WTC11 (cell line): ENCODE measurements at regions not wholly inside any gene's neighbourhood (a gene's known extent, or its start where the extent isn't known, plus 50 kb on each side); places are given as distances from the start of the nearest gene placed in this dataset.

Source experiments
- ATAC-seq: fragments of 200-7000 bp; cut with Tn5 transposase; 2 replicates; pipeline ENCODE4 v1.10.0; 2021; ENCODE audit warnings: mild to moderate bottlenecking, moderate library complexity
- CTCF ChIA-PET: fragments of 300-600 bp; sonication (Branson Sonifier 250); formaldehyde crosslinking; loops from one replicate; lab custom pipeline; 2021; ENCODE audit warnings: antibody characterized with exemption; lab: Charles Lee
- POLR2A ChIA-PET: fragments of 350-600 bp; sonication (Branson Sonifier 250); formaldehyde crosslinking; loops from one replicate; lab custom pipeline; 2021; ENCODE audit warnings: antibody characterized with exemption; lab: Charles Lee
- DNase-seq: peaks from one replicate; pipeline ENCODE4 v3.0.0; 2021; ENCODE audit warnings: low spot score
- H3K27ac Mint-ChIP-seq: 2 replicates; pipeline ENCODE4 v1.8.0; 2021; ENCODE audit warnings: mixed read lengths
- H3K27me3 Mint-ChIP-seq: 2 replicates; pipeline ENCODE4 v1.8.0; 2021; ENCODE audit warnings: low read depth, mild to moderate bottlenecking, moderate library complexity, mixed read lengths
- H3K36me3 Mint-ChIP-seq: 2 replicates; pipeline ENCODE4 v1.8.0; 2021; ENCODE audit warnings: mixed read lengths
- H3K4me1 Mint-ChIP-seq: 2 replicates; pipeline ENCODE4 v1.8.0; 2022; ENCODE audit warnings: mixed read lengths
- H3K4me3 Mint-ChIP-seq: 2 replicates; pipeline ENCODE4 v1.8.0; 2021; ENCODE audit warnings: mild to moderate bottlenecking, moderate library complexity, mixed read lengths
- H3K9me3 Mint-ChIP-seq: 2 replicates; pipeline ENCODE4 v1.8.0; 2021; ENCODE audit warnings: mixed read lengths
- CDX4 ChIP-seq: fragments of 250-450 bp; sonication (Bioruptor Pico); IDR thresholded peaks from 2 replicates; pipeline ENCODE4 v1.9.0; 2021; ENCODE audit warnings: moderate library complexity, mild to moderate bottlenecking, inconsistent platforms, borderline replicate concordance
- ERG ChIP-seq: fragments of 250-450 bp; sonication (Bioruptor Pico); IDR thresholded peaks from 2 replicates; pipeline ENCODE4 v1.8.0; 2021; ENCODE audit warnings: mild to moderate bottlenecking
- ESRRA ChIP-seq: sonication (generic); formaldehyde crosslinking; IDR thresholded peaks from 2 replicates; pipeline ENCODE4 v1.8.1; 2022; ENCODE audit warnings: mild to moderate bottlenecking, missing genetic modification reagents, borderline replicate concordance
- GRHL2 ChIP-seq: fragments of 250-450 bp; sonication (Bioruptor Pico); IDR thresholded peaks from 2 replicates; pipeline ENCODE4 v1.8.0; 2022; ENCODE audit warnings: mild to moderate bottlenecking, moderate library complexity; ENCODE audit not compliant: insufficient replicate concordance, severe bottlenecking
- JUN ChIP-seq: sonication (generic); formaldehyde crosslinking; IDR thresholded peaks from 2 replicates; pipeline ENCODE4 v1.8.0; 2023; ENCODE audit warnings: mild to moderate bottlenecking, missing genetic modification reagents
- MLX ChIP-seq: sonication (generic); formaldehyde crosslinking; IDR thresholded peaks from 2 replicates; pipeline ENCODE4 v1.8.1; 2023; ENCODE audit warnings: mild to moderate bottlenecking, missing genetic modification reagents, moderate library complexity
- MXD4 ChIP-seq: fragments of 250-450 bp; sonication (Bioruptor Pico); IDR thresholded peaks from 2 replicates; pipeline ENCODE4 v1.8.0; 2021; ENCODE audit warnings: mild to moderate bottlenecking, moderate library complexity, borderline replicate concordance
- NR1H2 ChIP-seq: sonication (generic); formaldehyde crosslinking; IDR thresholded peaks from 2 replicates; pipeline ENCODE4 v1.9.0; 2021; ENCODE audit warnings: mild to moderate bottlenecking, moderate library complexity, missing genetic modification reagents
- PRDM15 ChIP-seq: sonication (generic); formaldehyde crosslinking; IDR thresholded peaks from 2 replicates; pipeline ENCODE4 v1.8.0; 2022; ENCODE audit warnings: missing genetic modification reagents
- RELA ChIP-seq: sonication (generic); formaldehyde crosslinking; IDR thresholded peaks from 2 replicates; pipeline ENCODE4 v1.8.1; 2022; ENCODE audit warnings: missing genetic modification reagents, mild to moderate bottlenecking, borderline replicate concordance
- SMAD3 ChIP-seq: sonication (generic); formaldehyde crosslinking; IDR thresholded peaks from 2 replicates; pipeline ENCODE4 v1.8.0; 2022; ENCODE audit warnings: missing genetic modification reagents, mild to moderate bottlenecking, borderline replicate concordance
- SP1 ChIP-seq: sonication (generic); formaldehyde crosslinking; conservative IDR thresholded peaks from 2 replicates; pipeline ENCODE4 v1.8.1; 2022; ENCODE audit warnings: missing genetic modification reagents
- USF1 ChIP-seq: sonication (generic); formaldehyde crosslinking; IDR thresholded peaks from 2 replicates; pipeline ENCODE4 v1.8.0; 2022; ENCODE audit warnings: mild to moderate bottlenecking, missing genetic modification reagents
- ZNF121 ChIP-seq: sonication (generic); formaldehyde crosslinking; IDR thresholded peaks from 2 replicates; pipeline ENCODE4 v1.8.0; 2023; ENCODE audit warnings: missing genetic modification reagents
- ZNF281 ChIP-seq: sonication (generic); formaldehyde crosslinking; IDR thresholded peaks from 2 replicates; pipeline ENCODE4 v1.8.0; 2023; ENCODE audit warnings: mild to moderate bottlenecking, missing genetic modification reagents
- ZNF423 ChIP-seq: fragments of 250-450 bp; sonication (Bioruptor Pico); IDR thresholded peaks from 2 replicates; pipeline ENCODE4 v2.1.2; 2022; ENCODE audit warnings: mild to moderate bottlenecking, moderate library complexity
- TF ChIP-seq, protein P1 (sequence below): sonication (generic); formaldehyde crosslinking; IDR thresholded peaks from 2 replicates; pipeline ENCODE4 v1.8.0; 2022; ENCODE audit warnings: mild to moderate bottlenecking, missing genetic modification reagents
- TF ChIP-seq, protein P2 (sequence below): sonication (generic); formaldehyde crosslinking; conservative IDR thresholded peaks from 2 replicates; pipeline ENCODE4 v1.8.1; 2023; ENCODE audit warnings: mild to moderate bottlenecking, low read depth, missing genetic modification reagents, moderate library complexity

DNA sequence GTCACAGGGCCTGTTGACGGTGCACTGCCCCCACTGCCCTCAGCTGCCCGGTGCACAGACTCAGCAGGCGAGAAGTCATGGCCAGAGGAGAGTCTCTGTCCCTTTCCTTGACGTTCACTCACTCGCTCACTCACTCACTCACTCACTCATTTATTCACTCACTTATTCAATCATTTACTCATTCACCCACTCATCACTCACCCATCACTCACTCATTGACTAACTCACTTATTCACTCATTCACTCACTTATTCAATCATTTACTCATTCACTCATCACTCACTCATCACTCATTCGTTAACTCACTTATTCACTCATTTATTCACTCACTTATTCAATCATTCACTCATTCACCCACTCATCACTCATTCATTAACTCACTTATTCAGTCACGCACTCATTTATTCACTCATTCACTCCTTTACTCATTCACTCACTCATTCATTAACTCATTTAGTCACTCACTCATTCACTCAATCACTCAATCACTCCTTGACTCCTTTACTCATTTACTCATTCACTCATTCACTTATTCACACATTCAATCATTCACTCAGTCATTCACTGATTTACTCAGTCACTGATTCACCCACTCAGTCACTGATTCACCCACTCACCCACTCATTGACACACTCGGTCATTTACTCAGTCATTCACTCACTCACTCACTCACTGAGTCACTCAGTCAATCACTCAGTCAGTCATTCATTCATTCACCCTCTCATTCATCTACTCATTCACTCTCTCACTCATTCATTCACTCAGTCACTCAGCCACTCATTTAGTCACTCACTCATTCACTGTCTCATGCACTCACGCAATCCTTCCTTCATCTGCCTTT lies 1193.5 kb downstream of the BRD1 start:
- H3K4me1 Mint-ChIP-seq = peaks cover 4% of the 10 kb centered on the region
- no peaks in the 10 kb centered on the region for H3K9me3 Mint-ChIP-seq
- ChIA-PET CTCF (no interaction called here), POLR2A (no interaction called here)
- H3K4me3 Mint-ChIP-seq = no peak overlapping the region
- no peak for DNase-seq
- TF ChIP-seq ZNF121 = no peak
- no peak for TF ChIP-seq GRHL2 (CRISPR knock-in tag)
- TF ChIP-seq RELA (CRISPR knock-in tag) = no peak
- no peak for TF ChIP-seq SP1
- TF ChIP-seq ESRRA (CRISPR knock-in tag) = no peak
- TF ChIP-seq, protein P1, sequence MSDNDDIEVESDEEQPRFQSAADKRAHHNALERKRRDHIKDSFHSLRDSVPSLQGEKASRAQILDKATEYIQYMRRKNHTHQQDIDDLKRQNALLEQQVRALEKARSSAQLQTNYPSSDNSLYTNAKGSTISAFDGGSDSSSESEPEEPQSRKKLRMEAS (CRISPR knock-in tag) = no peak
- no peak for TF ChIP-seq NR1H2
- no peak for TF ChIP-seq PRDM15 (CRISPR knock-in tag)
- no peak for TF ChIP-seq USF1
- TF ChIP-seq MLX (CRISPR knock-in tag) = no peak
- TF ChIP-seq ERG (CRISPR knock-in tag) = no peak
- TF ChIP-seq MXD4 (CRISPR knock-in tag) = no peak
- TF ChIP-seq, protein P2, sequence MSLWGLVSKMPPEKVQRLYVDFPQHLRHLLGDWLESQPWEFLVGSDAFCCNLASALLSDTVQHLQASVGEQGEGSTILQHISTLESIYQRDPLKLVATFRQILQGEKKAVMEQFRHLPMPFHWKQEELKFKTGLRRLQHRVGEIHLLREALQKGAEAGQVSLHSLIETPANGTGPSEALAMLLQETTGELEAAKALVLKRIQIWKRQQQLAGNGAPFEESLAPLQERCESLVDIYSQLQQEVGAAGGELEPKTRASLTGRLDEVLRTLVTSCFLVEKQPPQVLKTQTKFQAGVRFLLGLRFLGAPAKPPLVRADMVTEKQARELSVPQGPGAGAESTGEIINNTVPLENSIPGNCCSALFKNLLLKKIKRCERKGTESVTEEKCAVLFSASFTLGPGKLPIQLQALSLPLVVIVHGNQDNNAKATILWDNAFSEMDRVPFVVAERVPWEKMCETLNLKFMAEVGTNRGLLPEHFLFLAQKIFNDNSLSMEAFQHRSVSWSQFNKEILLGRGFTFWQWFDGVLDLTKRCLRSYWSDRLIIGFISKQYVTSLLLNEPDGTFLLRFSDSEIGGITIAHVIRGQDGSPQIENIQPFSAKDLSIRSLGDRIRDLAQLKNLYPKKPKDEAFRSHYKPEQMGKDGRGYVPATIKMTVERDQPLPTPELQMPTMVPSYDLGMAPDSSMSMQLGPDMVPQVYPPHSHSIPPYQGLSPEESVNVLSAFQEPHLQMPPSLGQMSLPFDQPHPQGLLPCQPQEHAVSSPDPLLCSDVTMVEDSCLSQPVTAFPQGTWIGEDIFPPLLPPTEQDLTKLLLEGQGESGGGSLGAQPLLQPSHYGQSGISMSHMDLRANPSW = no peak
- no peak overlapping the region for H3K27ac Mint-ChIP-seq
- no peaks in the 10 kb centered on the region for H3K36me3 Mint-ChIP-seq
- H3K27me3 Mint-ChIP-seq = no peaks in the 10 kb centered on the region
- no peak for ATAC-seq

- DNase-seq (no peak), ATAC-seq (no peak)
- Mint-ChIP-seq H3K4me1 (peaks cover 11% of the 10 kb centered on the region), H3K36me3 (no peaks in the 10 kb centered on the region), H3K27me3 (no peaks in the 10 kb centered on the region), H3K27ac (no peak overlapping the region; the same call in 1 of the 2 replicates), H3K4me3 (no peak overlapping the region), H3K9me3 (no peaks in the 10 kb centered on the region)
- ChIA-PET CTCF (no interaction called here), POLR2A (no interaction called here)
- TF ChIP-seq SMAD3 (CRISPR knock-in tag) (no peak), NR1H2 (no peak), ZNF281 (no peak), JUN (CRISPR knock-in tag) (no peak), CDX4 (CRISPR knock-in tag) (no peak), ZNF423 (CRISPR knock-in tag) (no peak)
Measured at GRCh38 chr22:48632646-48633246, 1194.9 kb downstream of the BRD1 start.
